SK-N-MC (cell line): ENCODE measurements at regions not wholly inside any gene's neighbourhood (a gene's known extent, or its start where the extent isn't known, plus 50 kb on each side); places are given as distances from the start of the nearest gene placed in this dataset.
A peak's percentile ranks its signal among the peaks of the same experiment; 100 is the strongest.

Experiments
- DNase-seq: peaks from one replicate; pipeline ENCODE4 v3.0.0-alpha.2; 2011; ENCODE audit warnings: low read depth, low spot score
- H3K27ac ChIP-seq: fragments of 200-600 bp; sonication (generic); 2 replicates; pipeline ENCODE4 v1.5.1; 2016; ENCODE audit warnings: mixed run types
- H3K36me3 ChIP-seq: fragments of 200-600 bp; sonication (generic); 2 replicates; pipeline ENCODE4 v1.6.1; 2017; ENCODE audit warnings: antibody characterized with exemption, low read length, mixed read lengths; ENCODE audit not compliant: insufficient read depth
- H3K4me3 ChIP-seq: fragments of 200-600 bp; sonication (generic); 2 replicates; pipeline ENCODE4 v1.5.1; 2016
- H3K9ac ChIP-seq: fragments of 200-600 bp; sonication (generic); 2 replicates; pipeline ENCODE4 v1.8.0; 2017; ENCODE audit warnings: mixed run types, mixed read lengths; ENCODE audit not compliant: insufficient read length
- H3K9me3 ChIP-seq: fragments of 200-600 bp; sonication (generic); 2 replicates; pipeline ENCODE4 v1.6.1; 2017; ENCODE audit warnings: low read depth, mild to moderate bottlenecking, antibody characterized with exemption, low read length, moderate library complexity, mixed read lengths
- EZH2 ChIP-seq: fragments of 200-600 bp; sonication (generic); IDR thresholded peaks from one replicate; pipeline ENCODE4 v1.6.1; 2017; ENCODE audit warnings: antibody characterized with exemption
- FOXP2 ChIP-seq: optimal IDR thresholded peaks from 2 replicates; pipeline ENCODE3; 2011; ENCODE audit warnings: mild to moderate bottlenecking, moderate library complexity; ENCODE audit not compliant: insufficient read depth; ENCODE audit errors: extremely low read length, control extremely low read depth
- POLR2AphosphoS5 ChIP-seq: IDR thresholded peaks from 2 replicates; pipeline ENCODE4 v1.6.1; 2012; ENCODE audit warnings: mild to moderate bottlenecking, low read depth, low read length, borderline replicate concordance

DNA sequence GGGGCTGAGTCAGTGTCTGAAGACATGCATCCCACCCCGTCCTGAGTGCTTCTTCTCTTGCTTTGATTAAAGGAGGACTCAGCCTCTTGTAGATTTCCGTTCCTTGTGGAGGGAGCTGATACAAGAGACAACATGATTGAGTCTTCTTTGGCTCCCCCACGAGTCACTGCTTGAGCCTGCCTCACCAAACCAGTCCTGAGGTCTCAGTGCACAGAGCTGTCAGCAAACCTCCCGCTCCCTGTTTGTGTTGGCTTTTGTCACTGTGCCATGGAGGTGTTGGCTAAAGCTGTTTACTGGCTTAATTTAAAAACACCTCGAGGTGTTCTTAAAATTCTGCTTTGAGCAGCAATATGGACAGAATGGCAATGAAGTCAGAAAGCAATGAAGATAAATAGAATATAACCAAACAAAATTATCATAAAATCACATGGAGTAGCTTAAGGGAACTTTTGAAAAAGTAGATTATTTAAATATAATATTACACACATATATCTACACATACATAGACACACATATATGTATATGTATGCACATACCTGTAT, 234.1 kb upstream of the ANKRD55 start:
- no peaks in the 10 kb centered on the region for H3K9me3 ChIP-seq
- DNase-seq: no peak
- no peak overlapping the region for H3K9ac ChIP-seq
- no peak overlapping the region for H3K27ac ChIP-seq
- TF ChIP-seq FOXP2 (no peak), POLR2AphosphoS5 (no peak), EZH2 (no peak)
- no peak overlapping the region for H3K4me3 ChIP-seq
- no peaks in the 10 kb centered on the region for H3K36me3 ChIP-seq

DNA sequence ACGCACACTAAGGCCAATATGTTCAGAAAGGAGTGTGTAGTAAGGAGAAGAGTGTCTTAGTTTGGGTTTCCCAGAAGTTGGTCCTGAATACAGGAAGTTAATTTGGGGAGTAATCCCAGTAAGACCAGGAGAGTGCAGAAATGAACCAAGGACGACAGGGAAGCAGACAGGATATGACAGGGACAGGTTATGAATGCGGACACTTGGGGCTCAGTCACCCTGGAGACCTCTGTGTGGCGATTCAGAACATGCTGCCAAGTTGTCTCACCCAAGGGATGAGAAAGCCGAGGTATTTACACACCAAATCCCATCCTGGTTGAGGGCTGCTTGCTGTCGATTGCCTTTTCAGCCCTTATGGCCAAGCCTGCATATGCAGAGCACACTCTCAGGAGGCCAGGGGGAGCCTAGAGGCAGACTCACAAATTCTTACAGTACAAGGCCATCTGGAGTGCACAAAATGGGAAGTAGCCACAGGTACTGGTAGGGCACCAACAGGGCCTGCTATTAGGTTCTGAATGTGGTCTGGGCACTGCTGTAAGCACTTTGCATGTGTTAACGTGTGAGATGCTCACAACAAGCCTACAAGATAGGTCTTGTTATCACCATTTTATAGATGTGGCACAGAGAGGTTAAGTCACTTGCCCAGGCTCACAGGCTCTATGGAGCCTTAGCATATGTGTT, 233.1 kb upstream of the ANKRD55 start:
- no peak for TF ChIP-seq EZH2
- no peak for TF ChIP-seq FOXP2
- no peak for TF ChIP-seq POLR2AphosphoS5
- H3K4me3 ChIP-seq: no peak overlapping the region

DNA sequence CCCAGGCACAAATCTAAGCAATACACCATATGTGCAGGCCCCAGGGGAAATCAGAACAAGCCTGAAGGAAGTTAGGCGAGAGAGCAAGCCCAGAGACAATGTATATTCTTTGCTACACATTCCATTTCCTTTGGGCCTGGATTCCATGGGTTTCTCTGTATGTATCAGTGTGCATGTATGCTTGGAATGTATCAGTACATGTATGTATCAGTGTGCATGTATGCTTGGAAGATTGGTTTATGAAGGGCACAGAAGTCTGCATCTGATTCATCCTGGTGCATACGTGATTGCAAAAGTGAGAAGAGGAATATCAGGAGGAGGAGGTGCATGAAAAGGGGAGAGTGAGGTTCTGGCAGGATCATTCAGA, 232.6 kb upstream of the ANKRD55 start:
- Histone ChIP-seq H3K27ac (no peak overlapping the region), H3K9me3 (no peaks in the 10 kb centered on the region), H3K36me3 (no peaks in the 10 kb centered on the region), H3K4me3 (no peak overlapping the region), H3K9ac (no peak overlapping the region)
- no peak for TF ChIP-seq POLR2AphosphoS5
- no peak for TF ChIP-seq FOXP2
- no peak for TF ChIP-seq EZH2
- no peak for DNase-seq

More for the DNA sequence above, 233.1 kb upstream of the ANKRD55 start:
- Histone ChIP-seq H3K9ac (no peak overlapping the region), H3K27ac (no peak overlapping the region), H3K36me3 (no peaks in the 10 kb centered on the region), H3K9me3 (no peaks in the 10 kb centered on the region)
- no peak for DNase-seq

DNA sequence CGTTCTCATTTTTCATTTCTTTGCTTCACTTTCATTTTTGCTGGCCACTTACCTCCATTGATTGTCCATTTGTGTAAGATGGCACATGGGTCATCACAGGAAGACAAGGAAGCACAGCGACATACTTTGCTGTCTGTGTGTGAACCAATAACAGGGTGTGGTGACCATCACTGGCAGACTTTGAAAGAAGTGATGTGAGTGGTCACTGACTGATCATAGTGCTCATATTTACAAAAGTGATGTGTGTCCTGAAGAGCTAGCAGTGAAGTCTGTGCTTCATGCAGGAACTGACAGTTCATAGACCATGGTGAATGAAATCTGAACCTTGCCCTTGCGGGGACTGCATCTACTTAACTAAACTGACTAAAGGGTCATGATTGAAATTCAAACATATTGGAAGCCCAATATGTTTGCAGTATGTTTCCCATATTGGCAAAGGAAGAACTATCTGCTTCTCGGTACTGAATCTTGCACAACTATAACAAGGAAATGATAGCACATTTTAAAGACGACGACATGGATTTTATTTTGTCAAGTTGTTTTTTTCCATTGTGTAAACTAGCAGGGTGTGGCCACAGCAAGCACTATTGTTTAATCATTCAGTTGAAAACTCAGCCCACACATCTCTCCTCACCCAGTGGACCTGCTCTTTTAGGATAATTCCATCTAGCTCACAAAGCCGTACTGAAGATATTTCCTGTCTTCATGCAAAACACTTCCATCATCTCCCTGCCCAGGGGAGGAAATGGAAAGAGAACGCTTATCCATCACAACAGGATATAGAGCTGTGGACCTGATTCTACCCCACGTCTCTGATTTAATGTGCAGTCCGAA, 232.0 kb upstream of the ANKRD55 start:
- H3K4me3 ChIP-seq: no peak overlapping the region
- no peak overlapping the region for H3K9ac ChIP-seq
- no peaks in the 10 kb centered on the region for H3K36me3 ChIP-seq
- TF ChIP-seq EZH2: no peak
- no peak for TF ChIP-seq POLR2AphosphoS5
- no peak for TF ChIP-seq FOXP2
- DNase-seq: no peak
- no peak overlapping the region for H3K27ac ChIP-seq
- no peaks in the 10 kb centered on the region for H3K9me3 ChIP-seq

DNA sequence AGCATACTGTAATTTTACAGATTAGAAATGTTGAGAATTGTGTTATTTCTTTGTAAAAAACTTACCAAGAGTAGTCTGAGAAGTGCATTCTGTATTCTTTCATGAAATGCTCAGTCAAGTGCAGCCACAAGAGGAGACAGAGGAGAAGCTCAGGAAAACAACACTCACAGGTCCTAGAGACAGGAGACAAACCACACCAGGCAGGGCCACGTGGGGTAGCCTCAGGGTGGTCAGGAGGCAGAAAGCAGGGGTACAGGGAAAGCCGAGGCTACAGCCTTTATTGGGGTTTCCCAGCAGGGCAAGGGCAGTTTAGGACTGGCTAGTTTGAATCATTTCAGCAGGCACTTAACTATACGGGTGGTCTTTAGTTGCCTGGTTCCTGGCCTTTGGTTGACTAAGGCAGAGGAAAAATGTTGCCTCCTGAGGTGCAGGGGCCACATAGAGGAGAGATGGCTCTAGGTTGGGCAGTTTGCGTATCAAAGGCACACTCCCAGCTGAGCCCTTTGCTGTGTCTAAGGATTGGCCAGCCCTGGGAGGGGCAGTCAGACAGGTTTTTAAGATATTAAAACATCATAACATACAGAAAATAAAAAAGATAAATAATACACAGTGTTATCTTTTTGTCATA, 230.9 kb upstream of the ANKRD55 start:
- DNase-seq: no peak
- Histone ChIP-seq H3K9ac (no peak overlapping the region), H3K27ac (no peak overlapping the region), H3K4me3 (no peak overlapping the region), H3K9me3 (no peaks in the 10 kb centered on the region), H3K36me3 (no peaks in the 10 kb centered on the region)
- TF ChIP-seq EZH2 (no peak), FOXP2 (no peak), POLR2AphosphoS5 (no peak)

DNA sequence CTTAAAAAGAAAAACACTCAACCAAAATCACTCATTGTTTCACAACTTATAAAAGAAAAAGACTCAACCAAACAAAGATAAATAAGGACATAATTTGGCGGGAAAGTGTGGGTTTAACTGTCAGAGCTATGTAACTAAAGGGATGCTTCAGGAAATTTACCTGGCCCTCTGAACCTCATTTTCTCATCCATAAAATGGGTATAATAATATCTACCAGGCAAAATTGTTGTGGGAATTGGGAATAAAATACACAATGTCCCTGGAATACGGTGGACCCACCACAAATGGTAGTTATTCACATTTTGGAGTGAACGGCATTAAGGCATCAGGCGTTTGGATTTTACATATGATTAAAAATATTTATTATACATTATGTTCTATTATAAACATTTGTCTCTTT, 228.5 kb upstream of the ANKRD55 start:
- no peaks in the 10 kb centered on the region for H3K36me3 ChIP-seq
- no peaks in the 10 kb centered on the region for H3K9me3 ChIP-seq
- H3K4me3 ChIP-seq: no peak overlapping the region
- TF ChIP-seq POLR2AphosphoS5: no peak
- TF ChIP-seq EZH2: no peak
- no peak for TF ChIP-seq FOXP2
- H3K9ac ChIP-seq: no peak overlapping the region
- peak overlapping the region; percentile 46; the same call in 1 of the 2 replicates for H3K27ac ChIP-seq
- no peak for DNase-seq

DNA sequence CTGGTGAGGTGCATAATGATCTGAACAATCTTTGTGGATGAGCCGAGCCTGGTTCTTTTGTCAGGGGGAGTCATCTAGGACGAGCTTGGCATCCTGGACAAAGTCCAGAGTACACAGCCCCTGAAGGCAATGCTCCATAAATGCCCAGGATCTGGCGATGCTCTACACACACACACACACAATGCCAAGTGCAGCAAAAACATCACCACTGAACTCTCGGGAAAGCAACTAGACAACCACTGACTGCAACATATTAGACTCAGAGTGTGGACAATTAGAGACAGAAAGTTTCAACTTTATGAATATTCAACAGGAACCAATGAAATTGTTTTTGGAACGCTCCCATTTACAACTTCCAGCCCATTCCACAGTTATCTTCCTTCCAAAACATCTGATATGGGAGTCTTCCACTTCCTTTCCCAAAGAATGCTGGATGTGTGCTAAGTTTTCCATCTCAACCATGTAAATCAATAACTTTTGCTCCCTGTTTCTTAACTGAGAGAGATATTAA, 227.6 kb upstream of the ANKRD55 start:
- no peak overlapping the region for H3K9ac ChIP-seq
- H3K9me3 ChIP-seq: no peaks in the 10 kb centered on the region
- no peak for DNase-seq
- no peak for TF ChIP-seq POLR2AphosphoS5
- TF ChIP-seq EZH2: no peak
- no peak for TF ChIP-seq FOXP2
- no peaks in the 10 kb centered on the region for H3K36me3 ChIP-seq
- peak overlapping the region; percentile 46; the same call in 1 of the 2 replicates for H3K27ac ChIP-seq
- H3K4me3 ChIP-seq: peak overlapping the region; percentile 40

DNA sequence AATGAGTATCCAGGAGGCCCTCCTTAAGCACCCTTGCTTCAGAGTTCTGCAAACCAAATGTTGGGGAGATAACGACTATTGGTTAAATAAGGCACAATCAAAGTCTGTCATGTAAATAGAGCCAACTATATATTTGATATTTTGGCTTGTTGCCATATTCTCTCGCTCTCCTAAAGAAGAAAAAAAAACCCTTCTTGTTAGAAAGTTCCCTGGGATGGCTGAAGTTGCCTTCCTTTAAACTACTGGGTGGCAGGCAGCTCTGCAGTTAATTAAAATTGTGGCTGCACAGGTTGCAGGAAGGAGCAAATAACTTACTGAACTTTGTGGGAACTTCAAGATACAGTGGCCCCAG, 227.0 kb upstream of the ANKRD55 start:
- no peaks in the 10 kb centered on the region for H3K36me3 ChIP-seq
- TF ChIP-seq FOXP2 (no peak), EZH2 (no peak), POLR2AphosphoS5 (no peak)
- no peaks in the 10 kb centered on the region for H3K9me3 ChIP-seq
- H3K4me3 ChIP-seq: peak overlapping the region; percentile 40
- H3K9ac ChIP-seq: no peak overlapping the region
- DNase-seq: no peak
- H3K27ac ChIP-seq: no peak overlapping the region
